ENCODE measurements at regions not wholly inside any gene's neighbourhood (a gene's known extent, or its start where the extent isn't known, plus 50 kb on each side); places are given as distances from the start of the nearest gene placed in this dataset.

- TF ChIP-seq CHD7 (IDR thresholded peaks at IDR 0.05; ENCODE audit: insufficient replicate concordance, low read length) (no peak), EGR1 (IDR thresholded peaks at IDR 0.05; ENCODE audit: borderline replicate concordance, low read depth, low read length) (no peak), ASH2L (IDR thresholded peaks at IDR 0.05; ENCODE audit: low read length) (no peak), SP4 (IDR thresholded peaks at IDR 0.05; ENCODE audit: low read length) (no peak), E2F6 (IDR thresholded peaks at IDR 0.05) (no peak)
These were observed 131.2 kb upstream of the TBX3 start (continued) for GRCh38 chr12:114815026-114815795.

All from H1 (cell line).